ENCODE measurements at regions not wholly inside any gene's neighbourhood (a gene's known extent, or its start where the extent isn't known, plus 50 kb on each side); places are given as distances from the start of the nearest gene placed in this dataset.

- no peak for DNase-seq (ENCODE audit: low read depth)
- Histone ChIP-seq H3K4me3 (ENCODE audit: low read depth, low read length) (no peak overlapping the region), H3K36me3 (ENCODE audit: control insufficient read depth, insufficient read depth, low read length) (no peaks in the 10 kb centered on the region), H3K27me3 (ENCODE audit: control insufficient read depth, insufficient read depth, low read length) (no peaks in the 10 kb centered on the region)
- ChIA-PET CTCF (no interaction called here), POLR2A (no interaction called here)
- TF ChIP-seq, protein P1, sequence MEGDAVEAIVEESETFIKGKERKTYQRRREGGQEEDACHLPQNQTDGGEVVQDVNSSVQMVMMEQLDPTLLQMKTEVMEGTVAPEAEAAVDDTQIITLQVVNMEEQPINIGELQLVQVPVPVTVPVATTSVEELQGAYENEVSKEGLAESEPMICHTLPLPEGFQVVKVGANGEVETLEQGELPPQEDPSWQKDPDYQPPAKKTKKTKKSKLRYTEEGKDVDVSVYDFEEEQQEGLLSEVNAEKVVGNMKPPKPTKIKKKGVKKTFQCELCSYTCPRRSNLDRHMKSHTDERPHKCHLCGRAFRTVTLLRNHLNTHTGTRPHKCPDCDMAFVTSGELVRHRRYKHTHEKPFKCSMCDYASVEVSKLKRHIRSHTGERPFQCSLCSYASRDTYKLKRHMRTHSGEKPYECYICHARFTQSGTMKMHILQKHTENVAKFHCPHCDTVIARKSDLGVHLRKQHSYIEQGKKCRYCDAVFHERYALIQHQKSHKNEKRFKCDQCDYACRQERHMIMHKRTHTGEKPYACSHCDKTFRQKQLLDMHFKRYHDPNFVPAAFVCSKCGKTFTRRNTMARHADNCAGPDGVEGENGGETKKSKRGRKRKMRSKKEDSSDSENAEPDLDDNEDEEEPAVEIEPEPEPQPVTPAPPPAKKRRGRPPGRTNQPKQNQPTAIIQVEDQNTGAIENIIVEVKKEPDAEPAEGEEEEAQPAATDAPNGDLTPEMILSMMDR (IDR thresholded peaks at IDR 0.05; ENCODE audit: insufficient read depth, low read depth, low read length) = no peak
Observed at GRCh38 chr13:22758245-22758644, 422.5 kb upstream of the SGCG start.

DNA sequence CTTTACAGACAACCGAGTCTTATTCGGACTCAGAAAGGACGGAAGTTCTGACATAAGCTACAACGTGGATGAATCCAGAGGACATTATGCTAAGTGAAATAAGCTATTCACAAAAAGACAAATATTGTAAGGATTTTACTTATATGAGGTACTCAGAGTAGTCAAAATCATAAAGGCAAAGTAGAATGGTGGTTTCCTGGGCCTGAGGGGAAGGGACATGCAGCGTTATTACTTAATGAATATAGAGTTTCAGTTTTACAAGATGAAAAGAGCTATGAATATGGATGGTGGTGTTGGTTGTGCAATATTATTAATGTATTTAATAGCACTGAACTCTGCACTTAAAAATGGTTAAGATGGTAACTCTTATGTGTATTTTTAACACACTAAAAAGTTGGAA is 419.1 kb upstream of the SGCG start:
- TF ChIP-seq, protein P1 (IDR thresholded peaks at IDR 0.05; ENCODE audit: insufficient read depth, low read depth, low read length) = no peak
- no peak for DNase-seq (ENCODE audit: low read depth)
- no peaks in the 10 kb centered on the region for H3K36me3 ChIP-seq (ENCODE audit: control insufficient read depth, insufficient read depth, low read length)
- ChIA-PET CTCF (no interaction called here), POLR2A (no interaction called here)
- H3K4me3 ChIP-seq (ENCODE audit: low read depth, low read length) = no peak overlapping the region
- H3K27me3 ChIP-seq (ENCODE audit: control insufficient read depth, insufficient read depth, low read length) = no peaks in the 10 kb centered on the region

- Histone ChIP-seq H3K36me3 (ENCODE audit: control insufficient read depth, insufficient read depth, low read length) (no peaks in the 10 kb centered on the region), H3K27me3 (ENCODE audit: control insufficient read depth, insufficient read depth, low read length) (no peaks in the 10 kb centered on the region), H3K4me3 (ENCODE audit: low read depth, low read length) (no peak overlapping the region)
- TF ChIP-seq, protein P1 (IDR thresholded peaks at IDR 0.05; ENCODE audit: insufficient read depth, low read depth, low read length) = no peak
- ChIA-PET POLR2A (no interaction called here), CTCF (no interaction called here)
- no peak for DNase-seq (ENCODE audit: low read depth)
Observed at GRCh38 chr13:22765547-22765946, 415.2 kb upstream of the SGCG start.

- no peaks in the 10 kb centered on the region for H3K36me3 ChIP-seq (ENCODE audit: control insufficient read depth, insufficient read depth, low read length)
- TF ChIP-seq, protein P1 (IDR thresholded peaks at IDR 0.05; ENCODE audit: insufficient read depth, low read depth, low read length) = no peak
- POLR2A ChIA-PET = no interaction called here
- H3K4me3 ChIP-seq (ENCODE audit: low read depth, low read length) = no peak overlapping the region
- DNase-seq (ENCODE audit: low read depth) = no peak
- no peaks in the 10 kb centered on the region for H3K27me3 ChIP-seq (ENCODE audit: control insufficient read depth, insufficient read depth, low read length)
- CTCF ChIA-PET = no interaction called here
Observed at GRCh38 chr13:22770891-22771290, 409.9 kb upstream of the SGCG start.

GRCh38 chr13:22773465-22773864 is 407.3 kb upstream of the SGCG start:
- H3K4me3 ChIP-seq (ENCODE audit: low read depth, low read length) = no peak overlapping the region
- no peak for DNase-seq (ENCODE audit: low read depth)
- CTCF ChIA-PET = no interaction called here
- no peaks in the 10 kb centered on the region for H3K36me3 ChIP-seq (ENCODE audit: control insufficient read depth, insufficient read depth, low read length)
- no peaks in the 10 kb centered on the region for H3K27me3 ChIP-seq (ENCODE audit: control insufficient read depth, insufficient read depth, low read length)
- TF ChIP-seq, protein P1 (IDR thresholded peaks at IDR 0.05; ENCODE audit: insufficient read depth, low read depth, low read length) = no peak
- POLR2A ChIA-PET = no interaction called here

All from BJ (cell line).